DOHH2 (cell line): ENCODE measurements at regions not wholly inside any gene's neighbourhood (a gene's known extent, or its start where the extent isn't known, plus 50 kb on each side); places are given as distances from the start of the nearest gene placed in this dataset.

ENCODE experiments used
- H3F3A ChIP-seq: fragments of 200-600 bp; sonication (generic), shearing (Covaris generic); 2 replicates; pipeline ENCODE4 v1.6.0; 2016; ENCODE audit warnings: antibody characterized with exemption, mild to moderate bottlenecking; ENCODE audit not compliant: control insufficient read depth, insufficient read depth
- H3K27ac ChIP-seq: fragments of 200-600 bp; sonication (generic); 2 replicates; pipeline ENCODE4 v1.5.1; 2014; ENCODE audit warnings: low read depth, mild to moderate bottlenecking, low read length, moderate library complexity
- H3K27me3 ChIP-seq: fragments of 200-600 bp; sonication (generic); 2 replicates; pipeline ENCODE4 v1.6.1; 2014; ENCODE audit warnings: mild to moderate bottlenecking, low read length, mixed read lengths; ENCODE audit not compliant: control insufficient read depth
- H3K36me3 ChIP-seq: fragments of 200-600 bp; sonication (generic); 2 replicates; pipeline ENCODE4 v1.6.1; 2014; ENCODE audit warnings: mild to moderate bottlenecking, low read length, moderate library complexity, mixed read lengths; ENCODE audit not compliant: control insufficient read depth
- H3K4me1 ChIP-seq: fragments of 200-600 bp; sonication (generic); 2 replicates; pipeline ENCODE4 v1.6.1; 2014; ENCODE audit warnings: mild to moderate bottlenecking, low read length, mixed read lengths; ENCODE audit not compliant: control insufficient read depth
- H3K4me2 ChIP-seq: fragments of 200-600 bp; sonication (generic); 2 replicates; pipeline ENCODE4 v1.6.0; 2014; ENCODE audit warnings: mild to moderate bottlenecking, low read length, moderate library complexity
- H3K4me3 ChIP-seq: fragments of 200-600 bp; sonication (generic); 2 replicates; pipeline ENCODE4 v1.5.1; 2014; ENCODE audit warnings: mild to moderate bottlenecking, low read length, mixed read lengths
- H3K79me2 ChIP-seq: fragments of 200-600 bp; sonication (generic); 2 replicates; pipeline ENCODE4 v1.6.1; 2014; ENCODE audit warnings: mild to moderate bottlenecking, low read length, mixed read lengths; ENCODE audit not compliant: control insufficient read depth
- H3K9me2 ChIP-seq: fragments of 200-600 bp; sonication (generic); replicated peaks from 2 replicates; pipeline ENCODE4 v1.6.1; 2014; ENCODE audit warnings: mild to moderate bottlenecking, low read length, mixed read lengths; ENCODE audit not compliant: control insufficient read depth
- H3K9me3 ChIP-seq: fragments of 200-600 bp; sonication (generic); 2 replicates; pipeline ENCODE4 v1.6.1; 2014; ENCODE audit warnings: antibody characterized with exemption, low read length, mixed read lengths; ENCODE audit not compliant: control insufficient read depth, insufficient read depth
- H4K20me1 ChIP-seq: fragments of 200-600 bp; sonication (generic); 2 replicates; pipeline ENCODE4 v1.6.0; 2014; ENCODE audit warnings: low read depth, mild to moderate bottlenecking, antibody characterized with exemption, low read length, moderate library complexity; ENCODE audit not compliant: control insufficient read depth, insufficient read depth
- EZH2phosphoT487 ChIP-seq: fragments of 200-600 bp; sonication (generic); IDR thresholded peaks from 2 replicates; pipeline ENCODE4 v1.6.1; 2017; ENCODE audit warnings: borderline replicate concordance, mild to moderate bottlenecking, antibody characterized with exemption, low read length, moderate library complexity, mixed read lengths
- TF ChIP-seq, protein P1 (sequence below): fragments of 200-600 bp; sonication (generic); IDR thresholded peaks from one replicate; pipeline ENCODE4 v1.5.1; 2014; ENCODE audit warnings: antibody characterized with exemption, mild to moderate bottlenecking, low read depth, low read length; ENCODE audit not compliant: poor library complexity, severe bottlenecking

DNA sequence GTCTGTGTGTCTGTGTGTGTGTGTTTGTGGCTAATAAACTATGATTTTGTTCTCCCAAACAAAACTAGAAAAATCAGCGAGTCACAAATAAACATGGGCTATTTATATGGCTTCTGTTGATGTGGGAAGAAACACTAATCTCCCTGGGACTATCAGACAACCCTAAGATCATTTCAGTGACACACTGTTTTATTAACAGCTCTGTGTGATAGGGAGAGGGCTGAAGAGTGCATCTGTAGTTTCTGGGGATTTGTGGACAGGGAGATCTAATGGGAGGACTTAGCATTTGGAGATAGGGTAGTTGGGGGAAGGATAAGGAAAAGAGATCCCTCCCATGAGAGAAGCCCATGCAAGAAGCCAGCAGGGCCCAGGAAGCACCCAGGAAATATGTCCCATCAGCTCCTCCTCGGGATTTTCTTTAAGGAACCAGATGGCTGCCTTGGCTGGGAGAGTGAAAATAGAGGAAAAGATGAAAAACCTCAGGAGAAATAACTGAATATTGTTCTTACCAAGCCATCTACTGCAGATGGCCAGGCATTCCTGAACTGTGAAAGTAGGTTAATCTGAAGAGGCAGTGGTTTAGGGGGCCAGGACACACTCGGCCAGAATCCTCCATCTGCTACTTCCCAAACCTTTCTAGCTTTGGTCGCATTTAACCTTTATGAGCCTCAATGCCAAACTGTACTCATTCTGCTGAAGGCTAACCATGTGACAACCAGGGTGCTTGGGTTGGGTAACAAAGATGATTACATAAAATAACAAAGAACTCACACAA, 253.4 kb downstream of the BTG1 start:
- no peaks in the 10 kb centered on the region for H3K79me2 ChIP-seq
- H3K27ac ChIP-seq: no peak overlapping the region
- H3K9me2 ChIP-seq: no peaks in the 10 kb centered on the region
- H3K4me3 ChIP-seq: no peak overlapping the region
- 0 out of 2 replicates have a peak, but pooled peaks cover 3% of the 10 kb centered on the region for H3K27me3 ChIP-seq
- TF ChIP-seq, protein P1, sequence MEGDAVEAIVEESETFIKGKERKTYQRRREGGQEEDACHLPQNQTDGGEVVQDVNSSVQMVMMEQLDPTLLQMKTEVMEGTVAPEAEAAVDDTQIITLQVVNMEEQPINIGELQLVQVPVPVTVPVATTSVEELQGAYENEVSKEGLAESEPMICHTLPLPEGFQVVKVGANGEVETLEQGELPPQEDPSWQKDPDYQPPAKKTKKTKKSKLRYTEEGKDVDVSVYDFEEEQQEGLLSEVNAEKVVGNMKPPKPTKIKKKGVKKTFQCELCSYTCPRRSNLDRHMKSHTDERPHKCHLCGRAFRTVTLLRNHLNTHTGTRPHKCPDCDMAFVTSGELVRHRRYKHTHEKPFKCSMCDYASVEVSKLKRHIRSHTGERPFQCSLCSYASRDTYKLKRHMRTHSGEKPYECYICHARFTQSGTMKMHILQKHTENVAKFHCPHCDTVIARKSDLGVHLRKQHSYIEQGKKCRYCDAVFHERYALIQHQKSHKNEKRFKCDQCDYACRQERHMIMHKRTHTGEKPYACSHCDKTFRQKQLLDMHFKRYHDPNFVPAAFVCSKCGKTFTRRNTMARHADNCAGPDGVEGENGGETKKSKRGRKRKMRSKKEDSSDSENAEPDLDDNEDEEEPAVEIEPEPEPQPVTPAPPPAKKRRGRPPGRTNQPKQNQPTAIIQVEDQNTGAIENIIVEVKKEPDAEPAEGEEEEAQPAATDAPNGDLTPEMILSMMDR: no peak
- TF ChIP-seq EZH2phosphoT487: no peak
- no peak overlapping the region for H3K4me2 ChIP-seq
- H3K36me3 ChIP-seq: no peaks in the 10 kb centered on the region
- no peaks in the 10 kb centered on the region for H3K9me3 ChIP-seq
- H3K4me1 ChIP-seq: no peaks in the 10 kb centered on the region
- H4K20me1 ChIP-seq: no peaks in the 10 kb centered on the region
- no peaks in the 10 kb centered on the region for H3F3A ChIP-seq

DNA sequence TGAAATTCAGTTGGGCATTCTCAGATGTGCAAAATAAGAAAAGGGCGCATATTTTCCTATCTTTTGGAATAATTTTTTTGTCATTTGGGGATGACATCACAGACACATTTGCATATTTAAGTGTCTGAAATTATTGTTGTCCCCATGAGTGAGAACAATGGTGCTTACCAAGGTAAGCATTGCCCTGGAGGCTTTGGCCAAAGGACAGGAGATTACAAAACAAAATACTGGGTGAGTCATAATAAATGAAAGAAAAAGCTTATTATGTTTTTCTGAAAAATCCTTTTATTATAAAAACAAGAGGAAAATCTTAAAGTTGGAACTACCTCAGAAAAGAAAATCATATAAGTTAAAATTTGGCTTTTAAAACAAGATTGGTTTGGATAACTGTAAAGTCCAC, 254.9 kb downstream of the BTG1 start:
- Histone ChIP-seq H3K4me3 (no peak overlapping the region), H3K36me3 (no peaks in the 10 kb centered on the region), H3F3A (no peaks in the 10 kb centered on the region), H3K79me2 (no peaks in the 10 kb centered on the region), H3K27ac (no peak overlapping the region), H3K9me3 (no peaks in the 10 kb centered on the region), H3K27me3 (0 out of 2 replicates have a peak, but pooled peaks cover 3% of the 10 kb centered on the region), H4K20me1 (no peaks in the 10 kb centered on the region), H3K4me1 (no peaks in the 10 kb centered on the region), H3K9me2 (no peaks in the 10 kb centered on the region), H3K4me2 (no peak overlapping the region)
- no peak for TF ChIP-seq EZH2phosphoT487
- TF ChIP-seq, protein P1: no peak

DNA sequence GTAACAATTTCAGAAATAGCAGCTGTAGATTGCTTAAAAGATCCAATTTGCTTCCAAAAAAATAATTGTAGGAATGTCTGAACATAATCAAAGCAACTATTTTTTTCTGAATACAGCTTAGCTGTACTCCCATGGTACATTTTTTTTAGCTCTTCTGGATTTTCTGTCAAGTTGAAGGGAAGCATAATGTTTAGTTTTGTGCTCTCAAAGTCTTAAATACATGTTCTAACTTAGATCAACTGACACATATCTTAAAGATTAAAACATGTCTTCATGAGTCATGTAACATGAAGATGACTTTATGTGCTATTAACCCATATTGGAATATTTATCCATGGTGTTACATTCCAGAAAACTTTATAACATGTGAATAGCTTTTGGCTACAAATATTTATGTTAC, 255.7 kb downstream of the BTG1 start:
- H4K20me1 ChIP-seq: no peaks in the 10 kb centered on the region
- no peaks in the 10 kb centered on the region for H3K79me2 ChIP-seq
- H3K9me3 ChIP-seq: no peaks in the 10 kb centered on the region
- TF ChIP-seq, protein P1: no peak
- TF ChIP-seq EZH2phosphoT487: no peak
- H3K27ac ChIP-seq: no peak overlapping the region
- H3K4me3 ChIP-seq: no peak overlapping the region
- no peak overlapping the region for H3K4me2 ChIP-seq
- H3K4me1 ChIP-seq: no peaks in the 10 kb centered on the region
- H3F3A ChIP-seq: no peaks in the 10 kb centered on the region
- H3K27me3 ChIP-seq: 0 out of 2 replicates have a peak, but pooled peaks cover 3% of the 10 kb centered on the region
- no peaks in the 10 kb centered on the region for H3K9me2 ChIP-seq
- H3K36me3 ChIP-seq: no peaks in the 10 kb centered on the region
